Left cardiac atrium (tissue), 4 donors: ENCODE measurements at regions not wholly inside any gene's neighbourhood (a gene's known extent, or its start where the extent isn't known, plus 50 kb on each side); places are given as distances from the start of the nearest gene placed in this dataset.
A peak's percentile ranks its signal among the peaks of the same experiment; 100 is the strongest.

Experiments
- ATAC-seq, 2 donors: fragments of 200-7000 bp; cut with Tn5 transposase; one replicate each; pipeline ENCODE4 v1.9.1; 2020; ENCODE audit warnings: mild to moderate bottlenecking in 2 of 2, moderate library complexity in 2 of 2
- DNase-seq: peaks from one replicate; pipeline ENCODE4 v3.0.0-alpha.2; 2020
- intact Hi-C, 2 donors: fragments of 100-400 bp; cut with DNase I; formaldehyde crosslinking; loops; one replicate each; pipeline versions ENCODE4 v1.14.1 to v1.15.1; 2022 to 2023
- donor health status: DM: no; HTN: yes; CAD: no.
- donor health status: DM: no; HTN: yes; CAD: no; lungs with severe emphysema.
- donor health status: DM: yes; HTN: yes; CAD: no.
- donor health status: Dilated cardiomyopathy.

DNA sequence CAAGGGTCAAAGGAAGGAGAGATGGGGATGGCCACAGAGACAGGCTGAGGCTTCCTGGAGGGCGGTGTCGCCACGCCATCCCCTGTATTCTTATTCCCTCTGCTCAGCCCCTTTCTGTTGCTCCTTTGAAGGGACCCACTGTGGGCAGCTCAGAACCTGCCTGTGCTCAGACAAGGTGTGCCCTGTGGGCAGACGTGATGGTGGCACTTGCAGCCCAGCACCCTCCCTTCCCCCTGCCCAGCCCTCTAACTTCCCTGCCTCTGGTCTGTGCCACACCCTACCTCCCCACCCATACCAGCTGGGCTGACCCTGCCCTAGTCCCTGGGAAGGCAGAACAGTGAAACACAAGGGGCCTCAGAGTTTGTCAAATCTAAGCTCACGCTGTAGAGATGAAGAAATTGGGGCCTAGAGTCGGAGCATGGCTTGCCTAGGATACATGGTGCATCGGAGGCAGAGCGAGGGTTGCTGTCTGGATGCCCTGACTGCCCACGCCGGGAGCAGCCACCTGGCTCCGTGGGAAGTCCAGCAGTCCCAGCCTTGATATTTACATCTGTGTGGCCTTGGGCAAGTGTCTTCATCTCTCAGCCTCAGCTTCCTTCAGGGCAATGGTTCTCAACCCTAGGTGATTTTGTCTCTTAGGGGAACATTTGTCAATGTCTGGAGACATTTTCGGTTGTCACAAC, 68.6 kb upstream of the RUNX3 start:
- intact Hi-C loops: no loop called here
- DNase-seq (no peak), ATAC-seq (no peak)

DNA sequence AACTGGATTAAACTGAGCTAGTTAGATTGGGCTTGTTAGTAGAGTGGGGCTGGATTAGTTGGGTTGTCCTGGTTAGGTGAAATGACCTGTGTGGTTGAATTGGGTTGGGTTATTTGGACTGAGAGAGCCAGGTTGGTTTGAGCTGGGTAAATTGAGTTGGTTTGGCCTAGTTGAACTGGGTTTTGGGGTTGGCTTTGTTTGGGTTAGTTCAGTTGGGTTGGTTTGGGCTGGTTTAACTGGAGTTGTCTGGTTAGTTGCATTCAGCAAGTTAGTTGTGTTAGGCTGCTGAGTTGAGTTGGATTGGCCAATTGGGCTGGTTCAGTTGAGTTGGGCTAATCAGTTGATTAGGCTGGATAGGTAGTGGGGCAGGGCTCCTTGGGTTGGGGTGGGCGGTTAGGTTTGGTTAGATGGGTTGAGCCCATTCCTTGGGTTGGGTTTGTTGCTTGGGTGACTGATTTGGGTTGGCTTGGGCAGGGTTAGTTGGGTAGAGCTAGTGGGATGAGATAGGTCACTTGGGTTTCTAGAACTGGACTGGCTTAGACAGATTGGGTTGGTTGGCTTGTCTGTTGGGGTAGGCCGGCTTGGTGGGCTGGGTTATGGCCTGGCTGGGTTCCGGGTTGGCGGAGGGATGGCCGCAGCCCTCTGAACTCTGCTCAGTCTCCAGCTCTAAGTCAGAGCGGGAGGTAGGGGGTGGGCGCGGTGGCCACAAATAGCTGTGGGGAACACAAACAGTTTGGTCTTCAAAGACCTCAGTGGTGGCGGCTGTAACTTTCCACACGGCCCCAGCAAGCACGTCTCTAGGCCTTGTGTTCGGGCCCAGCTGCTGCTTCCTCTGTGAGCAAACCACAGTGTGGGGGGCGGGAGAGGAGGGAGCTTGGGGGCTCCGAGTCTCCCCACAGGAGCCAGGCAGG, 67.2 kb upstream of the RUNX3 start:
- ATAC-seq (peak in 1 of 2 donors; percentile 5), DNase-seq (no peak)
- intact Hi-C loops: no loop called here

DNA sequence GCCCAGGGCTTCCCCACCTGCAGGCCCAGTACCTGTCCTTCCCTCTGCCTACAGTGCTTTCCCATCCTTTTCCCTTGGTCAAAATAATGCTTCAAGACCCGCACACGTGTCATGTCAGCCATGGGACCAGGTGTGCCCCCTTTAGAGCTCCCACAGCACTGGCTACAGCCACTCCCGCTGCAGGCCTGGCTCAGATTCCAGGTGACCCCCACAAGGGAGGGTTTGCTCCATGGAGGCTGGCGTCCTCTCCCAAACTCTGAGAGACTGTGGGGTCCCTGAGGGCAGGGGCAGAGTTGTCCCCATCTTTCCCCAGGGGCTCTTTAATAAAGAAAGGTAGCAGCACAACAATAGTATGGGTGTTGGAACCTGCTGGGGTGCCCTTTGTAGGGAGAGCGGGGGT, 66.4 kb upstream of the RUNX3 start:
- DNase-seq (no peak), ATAC-seq (no peak)
- intact Hi-C loops: no loop called here

DNA sequence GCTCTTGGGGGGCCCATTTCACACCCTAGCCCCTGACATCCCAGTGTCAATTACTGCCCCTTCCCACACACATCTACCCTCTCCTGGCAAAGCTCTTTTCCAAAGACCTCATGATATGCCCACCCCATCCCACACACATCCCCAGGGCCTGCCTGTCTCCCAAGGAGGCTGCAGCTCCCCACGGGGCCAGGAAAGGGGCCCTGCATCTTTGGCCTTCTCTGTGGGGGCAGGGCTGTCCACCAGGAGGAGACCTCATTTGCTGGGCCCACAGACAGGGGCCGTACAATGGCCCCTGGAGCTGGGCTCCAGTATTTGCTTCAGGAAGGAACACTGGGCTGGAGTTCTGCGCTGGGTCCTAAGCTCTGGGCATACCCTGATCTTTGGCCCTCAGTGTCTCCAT, 65.6 kb upstream of the RUNX3 start:
- intact Hi-C loops: no loop called here
- no peak for ATAC-seq
- no peak for DNase-seq

DNA sequence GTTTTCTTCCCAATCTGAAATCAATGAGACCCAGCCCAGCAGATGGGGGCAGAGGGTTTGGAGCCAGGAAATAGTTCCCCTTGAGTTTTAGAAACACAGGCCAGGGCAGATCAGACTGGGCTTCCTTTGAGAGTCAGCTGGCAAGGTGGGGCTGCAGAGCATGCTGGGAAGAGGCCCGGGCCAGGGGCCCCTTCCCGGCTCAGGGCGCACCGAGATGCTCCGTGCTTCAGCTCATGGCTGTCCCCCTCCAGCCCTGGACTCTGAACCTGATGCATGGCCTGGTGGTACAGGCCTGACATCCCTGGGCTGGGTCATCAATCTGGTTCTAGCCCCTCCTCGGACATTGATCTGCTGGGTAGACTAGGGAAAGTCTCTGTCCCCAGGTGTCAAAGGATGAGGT, 65.1 kb upstream of the RUNX3 start:
- ATAC-seq (no peak), DNase-seq (peak; percentile 0)

DNA sequence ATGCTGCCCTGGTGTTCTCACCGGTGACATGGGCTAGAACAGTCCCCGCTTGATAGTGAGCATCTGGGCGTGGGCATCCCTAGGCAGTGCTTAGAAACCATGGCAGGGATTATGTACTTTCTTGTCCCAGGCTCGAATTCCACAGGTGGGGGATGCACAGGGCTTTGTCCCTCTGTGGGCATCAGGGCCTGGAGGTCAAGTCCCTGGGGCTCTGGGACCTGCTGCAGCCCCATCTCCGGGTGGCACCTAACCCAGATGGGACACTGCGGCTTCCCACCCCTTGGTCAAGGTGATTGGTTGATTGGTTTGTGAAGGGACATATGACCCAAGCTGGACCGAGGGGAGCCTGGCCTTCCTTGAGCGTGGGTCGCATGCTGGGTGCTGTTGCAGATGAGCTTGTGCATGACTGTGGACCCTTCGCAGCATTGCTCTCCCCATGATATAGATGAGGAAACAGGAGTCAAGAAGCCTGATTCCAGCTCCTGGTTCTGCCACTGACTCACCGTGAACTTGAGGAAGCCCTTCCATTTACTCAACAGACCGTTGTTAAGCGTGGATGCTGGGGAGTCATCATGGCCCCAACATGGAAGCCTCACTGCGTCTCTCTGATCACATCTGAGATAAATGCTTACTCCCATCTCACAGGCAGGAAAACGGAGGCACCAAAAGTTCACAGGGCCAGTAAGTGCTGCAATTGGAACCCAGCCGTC, 64.0 kb upstream of the RUNX3 start:
- ATAC-seq (no peak), DNase-seq (no peak)
- intact Hi-C loops: no loop called here

More for the DNA sequence above, 65.1 kb upstream of the RUNX3 start:
- intact Hi-C loops: no loop called here

DNA sequence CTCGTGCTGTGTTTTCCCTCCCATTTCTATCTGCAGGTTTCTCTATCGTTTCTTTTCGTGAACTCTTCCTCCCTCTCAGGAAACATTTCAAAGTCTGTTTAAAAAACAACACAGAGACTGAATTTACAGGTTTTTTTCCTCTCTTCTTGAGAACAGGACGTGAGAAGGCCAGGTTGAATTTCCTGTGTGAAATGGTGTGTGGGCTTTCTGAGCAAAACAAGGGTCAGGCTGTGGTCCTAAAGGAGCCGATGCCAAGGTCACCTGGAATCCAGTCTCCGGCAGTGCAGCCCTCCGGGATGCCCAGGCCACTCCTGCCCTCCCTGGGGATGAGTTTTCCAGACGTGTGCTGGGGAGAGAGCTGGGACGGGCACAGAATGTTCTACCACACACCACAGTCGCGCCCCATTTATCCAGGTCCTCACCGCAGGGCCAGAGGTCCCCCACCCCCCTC, 62.7 kb upstream of the RUNX3 start:
- ATAC-seq: no peak
- no peak for DNase-seq
- intact Hi-C loops: no loop called here

DNA sequence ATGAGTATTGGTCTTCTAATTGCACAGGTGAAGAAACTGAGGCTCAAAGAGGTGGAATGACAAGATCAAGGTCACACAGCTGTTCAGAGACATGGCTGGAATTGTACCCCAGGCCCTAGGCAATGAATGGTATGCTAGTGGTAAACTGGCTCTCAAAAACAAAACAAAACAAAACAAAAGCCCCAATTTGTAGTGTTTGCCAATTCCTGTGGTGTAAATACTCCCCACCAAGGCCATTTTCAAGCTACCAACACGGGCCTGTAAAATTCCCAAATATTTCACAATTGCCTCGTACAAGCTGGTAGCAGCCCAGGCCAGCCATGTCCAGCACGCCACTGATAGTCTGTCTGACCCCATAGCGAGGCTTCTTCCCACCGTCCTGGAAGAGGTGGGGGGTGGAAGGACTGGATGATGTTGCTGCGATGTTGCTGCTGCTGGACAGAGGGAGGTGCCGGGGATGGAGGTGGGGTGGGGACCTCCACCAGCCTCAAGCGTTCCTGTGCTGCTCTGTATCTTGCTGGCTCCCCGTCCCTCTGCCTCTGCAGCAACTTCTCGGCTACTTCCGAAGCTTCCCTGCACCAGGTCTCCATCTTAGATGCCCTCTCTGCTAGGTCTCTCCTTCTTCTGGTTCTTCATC, 62.2 kb upstream of the RUNX3 start:
- no peak for ATAC-seq
- no peak for DNase-seq
- intact Hi-C loops: no loop called here

DNA sequence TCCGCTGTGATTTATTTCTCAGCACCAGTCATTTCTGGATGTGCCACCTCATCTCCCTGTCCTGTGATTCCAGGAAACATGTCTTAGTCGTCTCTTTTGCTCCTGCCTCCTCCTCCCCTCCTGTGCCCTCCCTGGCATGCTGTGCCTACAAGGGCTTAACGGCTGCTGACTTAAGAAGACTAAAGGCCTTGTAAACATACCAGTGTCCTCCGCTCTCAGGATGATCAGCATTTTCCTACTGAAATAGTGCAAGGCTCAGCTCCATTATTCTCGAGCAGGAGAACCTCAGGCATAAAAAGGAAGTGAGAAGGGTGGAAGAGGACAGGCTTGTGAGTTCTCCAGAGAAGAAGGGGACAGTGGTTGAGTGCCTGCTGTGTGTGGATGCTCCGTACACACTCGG, 61.6 kb upstream of the RUNX3 start:
- ATAC-seq: peak in 1 of 2 donors; percentile 44
- intact Hi-C loops: no loop called here

DNA sequence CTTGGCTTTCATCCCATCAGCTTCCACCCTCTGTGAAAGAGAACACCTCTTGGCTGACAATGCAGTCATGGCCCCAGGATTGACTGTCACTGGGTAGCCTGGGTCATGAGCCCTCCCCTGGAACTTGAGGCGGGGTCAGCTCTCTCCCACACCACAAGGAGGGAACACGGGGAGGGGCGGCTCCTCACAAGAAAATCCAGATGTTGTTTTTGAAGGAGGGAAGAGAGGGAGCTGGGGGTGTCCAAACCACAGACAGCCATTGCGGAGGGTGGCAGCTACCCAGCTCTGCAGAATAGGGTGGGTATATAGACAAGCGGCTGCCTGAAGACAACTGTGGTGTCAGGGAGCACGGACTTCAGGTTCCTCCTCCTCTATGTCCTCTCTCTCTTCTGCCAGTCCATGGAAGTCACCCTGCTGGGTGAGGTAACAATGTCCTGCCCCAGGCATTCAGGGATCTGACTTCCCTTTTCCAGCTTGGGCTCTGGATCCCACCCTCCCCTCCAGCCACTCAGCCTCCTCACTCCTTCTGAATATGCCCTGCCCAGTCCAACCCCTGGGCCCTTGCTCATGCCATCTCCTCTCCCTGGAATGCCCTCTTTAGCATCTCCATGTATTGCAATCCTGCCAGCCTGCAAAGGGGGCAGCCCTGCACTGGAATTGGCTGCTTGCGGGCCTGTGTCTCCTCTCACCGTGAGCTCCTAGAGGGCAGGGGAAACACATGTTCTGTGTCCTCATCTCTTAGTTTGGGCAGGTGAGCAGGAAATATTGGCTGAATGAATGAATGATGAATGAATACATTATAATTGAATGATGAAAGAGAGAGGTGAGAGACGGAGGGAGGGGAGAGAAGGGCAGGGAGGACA, 60.9 kb upstream of the RUNX3 start:
- DNase-seq (no peak), ATAC-seq (peak in 1 of 2 donors; percentile 20)
- intact Hi-C loops: no loop called here

More for the DNA sequence above, 61.6 kb upstream of the RUNX3 start:
- no peak for DNase-seq

DNA sequence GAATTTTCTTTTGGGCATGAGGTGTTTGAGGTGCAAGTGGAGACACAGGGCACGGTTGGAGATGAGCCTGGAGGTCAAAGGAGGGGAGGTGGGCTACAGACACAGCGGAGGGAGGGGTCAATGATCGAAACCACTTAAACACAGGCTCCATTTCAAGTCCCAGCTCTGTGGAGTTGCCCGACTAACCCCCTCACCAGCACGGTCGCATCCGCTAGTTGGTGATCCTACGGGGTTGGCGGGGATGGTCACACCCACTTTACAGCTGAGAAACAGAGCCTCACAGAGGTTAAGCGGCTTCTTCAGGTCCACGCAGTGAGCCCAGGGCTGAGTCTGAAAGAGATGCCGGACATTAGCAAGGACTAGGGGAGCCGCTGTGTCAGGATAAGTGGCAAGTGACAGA, 60.1 kb upstream of the RUNX3 start:
- DNase-seq (no peak), ATAC-seq (no peak)
- intact Hi-C loops: no loop called here

DNA sequence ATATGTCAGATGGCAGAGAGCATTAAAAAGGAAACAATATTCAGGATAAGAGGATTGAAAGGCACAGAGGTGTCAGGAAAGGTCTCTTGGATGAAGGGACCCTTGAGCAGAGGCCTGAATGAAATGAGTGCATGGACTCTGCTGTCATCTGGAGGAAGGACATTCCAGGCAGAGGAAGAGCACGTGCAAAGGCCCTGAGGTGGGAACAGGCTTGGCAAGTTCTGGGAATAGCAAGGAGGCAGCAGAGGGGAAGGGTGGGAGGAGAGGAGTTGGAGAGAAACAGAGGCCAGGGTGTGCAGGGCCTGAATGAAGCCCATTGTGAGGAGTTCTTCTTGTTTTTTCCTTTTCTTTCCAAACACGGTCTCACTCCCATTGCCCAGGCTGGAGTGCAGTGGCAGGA, 59.0 kb upstream of the RUNX3 start:
- intact Hi-C loops: no loop called here
- DNase-seq: no peak
- no peak for ATAC-seq

DNA sequence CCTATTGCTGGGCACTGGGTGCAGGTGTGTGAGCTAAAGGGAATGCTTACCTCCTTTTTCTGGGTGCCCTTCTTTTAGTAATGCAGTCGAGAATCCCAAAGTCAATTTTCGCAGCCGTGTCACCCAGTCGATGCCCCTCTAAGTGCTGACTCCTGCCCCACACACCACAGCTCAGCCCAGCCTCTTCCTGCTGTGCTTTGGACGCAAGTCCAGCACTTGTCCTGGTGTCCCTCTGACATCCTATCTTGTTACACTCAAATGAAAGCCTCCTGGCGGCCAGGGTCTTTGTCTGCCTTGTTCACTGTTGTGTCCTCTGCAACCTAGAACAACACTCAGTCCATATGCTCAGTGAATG, 58.5 kb upstream of the RUNX3 start:
- DNase-seq (no peak), ATAC-seq (no peak)
- intact Hi-C loops: no loop called here

DNA sequence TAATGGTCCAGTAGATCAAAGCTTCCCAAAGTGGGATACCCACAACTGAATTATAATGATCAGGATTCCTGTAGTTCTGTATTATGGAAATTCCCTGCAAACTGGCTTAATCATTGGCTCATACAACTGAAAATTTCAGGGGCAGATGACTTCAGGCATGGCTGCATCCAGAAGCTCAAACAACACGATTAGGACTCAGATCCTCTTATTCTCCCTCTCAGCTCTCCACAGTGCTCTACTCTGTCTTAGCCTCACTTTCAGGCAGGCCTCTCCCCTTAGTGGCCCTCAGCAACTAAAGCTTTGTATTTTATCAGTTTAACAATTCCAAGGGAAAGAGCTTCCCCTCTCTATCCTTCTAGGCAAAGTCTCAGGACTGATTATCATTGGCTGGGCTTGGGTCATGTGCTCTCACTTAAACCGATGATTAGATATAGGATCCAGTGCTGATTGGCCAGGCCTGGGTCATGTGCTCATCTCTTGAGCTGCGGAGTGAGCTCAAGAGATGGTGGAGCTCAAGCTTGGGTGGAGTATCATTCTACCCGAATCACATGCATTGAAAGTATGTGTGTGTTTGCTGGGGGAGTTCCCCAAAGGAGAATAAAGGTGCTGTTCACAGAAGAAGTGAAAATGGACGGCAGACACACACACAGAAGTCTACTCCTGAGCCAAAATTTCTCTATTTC, 57.9 kb upstream of the RUNX3 start:
- ATAC-seq (no peak), DNase-seq (no peak)
- intact Hi-C loops: no loop called here

DNA sequence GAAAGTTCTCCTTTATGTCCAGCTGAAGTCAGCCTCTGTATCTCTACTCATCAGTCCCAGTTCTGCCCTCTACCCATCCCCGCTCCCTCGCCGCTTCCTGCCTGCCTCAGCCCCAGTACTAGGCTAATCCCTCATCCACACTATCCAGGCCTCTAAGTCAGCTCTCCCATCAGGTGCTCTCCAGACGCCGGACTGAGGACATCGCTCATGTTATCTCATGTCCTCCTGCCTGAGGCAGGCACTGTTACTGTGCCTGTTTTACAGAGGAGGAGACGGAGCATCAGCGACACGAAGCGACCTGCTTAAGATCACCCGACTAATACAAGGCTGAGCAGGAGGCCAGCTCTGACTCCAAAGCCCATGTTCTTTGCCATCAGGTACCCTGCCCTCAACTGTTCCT, 57.3 kb upstream of the RUNX3 start:
- intact Hi-C loops: no loop called here
- ATAC-seq (no peak), DNase-seq (no peak)

DNA sequence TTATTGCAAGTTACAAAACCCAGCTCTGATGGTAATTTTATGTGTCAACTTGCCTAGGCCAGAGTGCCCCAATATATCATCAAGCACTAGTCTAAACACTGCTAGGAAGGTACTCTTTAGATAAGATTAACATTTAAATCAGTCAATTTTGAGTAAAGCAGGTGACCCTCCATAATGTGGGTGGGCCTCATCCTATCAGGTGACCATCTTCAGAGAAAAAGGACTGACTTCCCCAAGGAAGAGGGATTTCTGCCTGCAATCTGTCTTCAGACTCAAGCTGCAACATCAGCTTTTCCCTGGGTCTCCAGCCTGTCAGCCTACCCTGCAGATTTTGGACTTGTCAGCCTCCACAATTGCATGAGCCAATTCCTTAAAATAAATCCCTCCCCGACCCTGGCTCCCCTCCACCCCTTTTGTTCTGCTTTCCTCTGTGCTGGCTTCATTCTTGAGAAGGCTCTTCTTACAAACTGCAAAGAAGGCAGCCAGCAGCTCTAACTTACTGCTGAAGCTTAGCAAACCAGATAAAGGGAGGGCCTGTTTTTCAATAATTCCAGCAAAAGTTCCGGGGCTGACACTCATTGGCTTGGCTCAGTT, 56.4 kb upstream of the RUNX3 start:
- DNase-seq: no peak

DNA sequence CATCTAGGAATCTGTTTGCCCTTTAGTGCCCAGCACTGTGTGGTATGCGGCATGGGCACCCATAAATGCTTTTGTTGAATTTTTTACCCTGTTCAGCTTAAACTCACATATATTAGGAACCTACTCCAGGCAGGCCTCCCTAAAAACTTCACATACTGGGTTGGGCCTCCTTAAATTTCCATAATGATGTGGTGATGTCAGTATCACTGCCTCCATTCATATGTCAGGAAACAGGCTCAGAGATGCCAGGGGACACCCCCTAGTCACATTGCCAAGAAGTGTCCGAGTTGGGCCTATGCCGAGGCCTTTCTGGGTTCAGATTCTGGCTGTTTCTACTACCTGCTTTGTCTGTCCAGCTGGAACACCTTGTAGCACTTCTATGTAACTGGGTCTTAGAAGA, 55.7 kb upstream of the RUNX3 start:
- intact Hi-C loops: no loop called here
- DNase-seq (no peak), ATAC-seq (no peak)

More for the DNA sequence above, 56.4 kb upstream of the RUNX3 start:
- intact Hi-C loops: no loop called here
- peak; percentile 18 to 56 for ATAC-seq
